Dendritic cell treated with granulocyte-macrophage colony-stimulating factor and Interleukin-4, amounts not matched to agents 40 ng/mL and 50 ng/mL, for 4 days (primary cell): ENCODE measurements at regions not wholly inside any gene's neighbourhood (a gene's known extent, or its start where the extent isn't known, plus 50 kb on each side); places are given as distances from the start of the nearest gene placed in this dataset.
"Not testable (repeated sequence)": the region's sequence is repeated elsewhere in the genome, so short reads cannot be mapped to it uniquely, and the experiment has no call there.

Source experiments
- H3K27ac Mint-ChIP-seq: one replicate; pipeline ENCODE4 v1.8.0; 2022; ENCODE audit warnings: mild to moderate bottlenecking, mixed read lengths
- H3K27me3 Mint-ChIP-seq: one replicate; pipeline ENCODE4 v1.8.0; 2022; ENCODE audit warnings: mild to moderate bottlenecking, mixed read lengths
- H3K36me3 Mint-ChIP-seq: one replicate; pipeline ENCODE4 v1.8.0; 2022; ENCODE audit warnings: low read depth, mixed read lengths
- H3K4me1 Mint-ChIP-seq: one replicate; pipeline ENCODE4 v1.8.0; 2022; ENCODE audit warnings: low read depth, mixed read lengths
- H3K4me3 Mint-ChIP-seq: one replicate; pipeline ENCODE4 v1.8.0; 2022; ENCODE audit warnings: mild to moderate bottlenecking, moderate library complexity, mixed read lengths
- H3K9me3 Mint-ChIP-seq: one replicate; pipeline ENCODE4 v1.8.0; 2022; ENCODE audit warnings: mixed read lengths
- intact Hi-C: fragments of 100-400 bp; cut with micrococcal nuclease; formaldehyde crosslinking; loops from one replicate; pipeline ENCODE4 v1.15.0; 2022

- H3K27me3 Mint-ChIP-seq, result no peaks in the 10 kb centered on the region
- no peaks in the 10 kb centered on the region for H3K36me3 Mint-ChIP-seq
- no peak overlapping the region for H3K4me3 Mint-ChIP-seq
- H3K27ac Mint-ChIP-seq, result no peak overlapping the region
- H3K4me1 Mint-ChIP-seq, result no peaks in the 10 kb centered on the region
- no peaks in the 10 kb centered on the region for H3K9me3 Mint-ChIP-seq
- intact Hi-C loops, result no loop called here
Measured at GRCh38 chr7:65317372-65317771, 56.3 kb upstream of the ZNF92 start.

GRCh38 chr7:65310761-65311160, 62.9 kb upstream of the ZNF92 start:
- Mint-ChIP-seq H3K9me3 (no peaks in the 10 kb centered on the region), H3K27me3 (no peaks in the 10 kb centered on the region)
- intact Hi-C loops, result no loop called here

GRCh38 chr7:65308300-65308678, 65.4 kb upstream of the ZNF92 start:
- H3K9me3 Mint-ChIP-seq, result no peaks in the 10 kb centered on the region
- H3K36me3 Mint-ChIP-seq, result no peaks in the 10 kb centered on the region
- no peak overlapping the region for H3K27ac Mint-ChIP-seq
- H3K4me3 Mint-ChIP-seq, result no peak overlapping the region
- no peaks in the 10 kb centered on the region for H3K27me3 Mint-ChIP-seq
- intact Hi-C loops, result no loop called here
- no peaks in the 10 kb centered on the region for H3K4me1 Mint-ChIP-seq

More at GRCh38 chr7:65310761-65311160, 62.9 kb upstream of the ZNF92 start:
- no peak overlapping the region for H3K27ac Mint-ChIP-seq
- H3K4me1 Mint-ChIP-seq, result no peaks in the 10 kb centered on the region
- H3K36me3 Mint-ChIP-seq, result no peaks in the 10 kb centered on the region
- no peak overlapping the region for H3K4me3 Mint-ChIP-seq

GRCh38 chr7:65307651-65308299, 65.9 kb upstream of the ZNF92 start:
- H3K27me3 Mint-ChIP-seq, result no peaks in the 10 kb centered on the region
- H3K27ac Mint-ChIP-seq, result no peak overlapping the region
- intact Hi-C loops, result loop anchor here (1.0 kb wide), 1 partner anchor 356 kb away; no protein-coding TSS in a partner anchor
- H3K4me1 Mint-ChIP-seq, result no peaks in the 10 kb centered on the region
- no peak overlapping the region for H3K4me3 Mint-ChIP-seq
- H3K36me3 Mint-ChIP-seq, result no peaks in the 10 kb centered on the region
- H3K9me3 Mint-ChIP-seq, result no peaks in the 10 kb centered on the region

GRCh38 chr7:65304175-65304574, 69.5 kb upstream of the ZNF92 start:
- H3K4me1 Mint-ChIP-seq, result no peaks in the 10 kb centered on the region
- no peak overlapping the region for H3K27ac Mint-ChIP-seq
- no peaks in the 10 kb centered on the region for H3K36me3 Mint-ChIP-seq
- intact Hi-C loops, result no loop called here
- no peaks in the 10 kb centered on the region for H3K27me3 Mint-ChIP-seq
- H3K4me3 Mint-ChIP-seq, result no peak overlapping the region
- no peaks in the 10 kb centered on the region for H3K9me3 Mint-ChIP-seq

- Mint-ChIP-seq H3K4me1 (no peaks in the 10 kb centered on the region), H3K27me3 (peaks cover 2% of the 10 kb centered on the region), H3K4me3 (no peak overlapping the region), H3K9me3 (no peaks in the 10 kb centered on the region), H3K27ac (no peak overlapping the region), H3K36me3 (no peaks in the 10 kb centered on the region)
- intact Hi-C loops, result no loop called here
Measured at GRCh38 chr7:65302883-65303282, 70.8 kb upstream of the ZNF92 start.

GRCh38 chr7:65301007-65301406, 72.6 kb upstream of the ZNF92 start:
- Mint-ChIP-seq H3K27me3 (peaks cover 2% of the 10 kb centered on the region), H3K27ac (no peak overlapping the region), H3K4me1 (no peaks in the 10 kb centered on the region), H3K36me3 (no peaks in the 10 kb centered on the region), H3K9me3 (peaks cover 5% of the 10 kb centered on the region), H3K4me3 (no peak overlapping the region)
- intact Hi-C loops, result no loop called here

GRCh38 chr7:65295409-65295808, 78.2 kb upstream of the ZNF92 start:
- intact Hi-C loops, result no loop called here
- no peak overlapping the region for H3K4me3 Mint-ChIP-seq
- peaks cover 2% of the 10 kb centered on the region for H3K27me3 Mint-ChIP-seq
- peaks cover 5% of the 10 kb centered on the region for H3K9me3 Mint-ChIP-seq
- no peaks in the 10 kb centered on the region for H3K36me3 Mint-ChIP-seq
- no peak overlapping the region for H3K27ac Mint-ChIP-seq
- H3K4me1 Mint-ChIP-seq, result no peaks in the 10 kb centered on the region

GRCh38 chr7:65290340-65290739, 83.3 kb upstream of the ZNF92 start:
- H3K9me3 Mint-ChIP-seq, H3K27me3 Mint-ChIP-seq, H3K4me3 Mint-ChIP-seq, H3K27ac Mint-ChIP-seq, H3K4me1 Mint-ChIP-seq, intact Hi-C loops, H3K36me3 Mint-ChIP-seq: not testable (repeated sequence)

GRCh38 chr7:65287023-65287422, 86.6 kb upstream of the ZNF92 start:
- Mint-ChIP-seq H3K4me3 (no peak overlapping the region), H3K36me3 (no peaks in the 10 kb centered on the region), H3K27ac (no peak overlapping the region), H3K9me3 (peaks cover 18% of the 10 kb centered on the region), H3K27me3 (no peaks in the 10 kb centered on the region), H3K4me1 (no peaks in the 10 kb centered on the region)
- intact Hi-C loops, result no loop called here

GRCh38 chr7:65285906-65286864, 87.5 kb upstream of the ZNF92 start:
- no peak overlapping the region for H3K4me3 Mint-ChIP-seq
- intact Hi-C loops, result no loop called here
- no peaks in the 10 kb centered on the region for H3K36me3 Mint-ChIP-seq
- H3K4me1 Mint-ChIP-seq, result no peaks in the 10 kb centered on the region
- no peak overlapping the region for H3K27ac Mint-ChIP-seq
- H3K27me3 Mint-ChIP-seq, result peaks cover 1% of the 10 kb centered on the region
- H3K9me3 Mint-ChIP-seq, result peaks cover 27% of the 10 kb centered on the region

- H3K27ac Mint-ChIP-seq, H3K27me3 Mint-ChIP-seq, H3K36me3 Mint-ChIP-seq, intact Hi-C loops, H3K4me3 Mint-ChIP-seq, H3K4me1 Mint-ChIP-seq: not testable (repeated sequence)
- H3K9me3 Mint-ChIP-seq, result peaks cover 31% of the 10 kb centered on the region
Measured at GRCh38 chr7:65285241-65285640, 88.4 kb upstream of the ZNF92 start.

- H3K4me3 Mint-ChIP-seq, result no peak overlapping the region
- no peaks in the 10 kb centered on the region for H3K4me1 Mint-ChIP-seq
- no peak overlapping the region for H3K27ac Mint-ChIP-seq
- peaks cover 40% of the 10 kb centered on the region for H3K9me3 Mint-ChIP-seq
- no peaks in the 10 kb centered on the region for H3K36me3 Mint-ChIP-seq
- H3K27me3 Mint-ChIP-seq, result peaks cover 1% of the 10 kb centered on the region
- intact Hi-C loops, result no loop called here
Measured at GRCh38 chr7:65279795-65280194, 93.9 kb upstream of the ZNF92 start.

GRCh38 chr7:65276822-65277221, 96.8 kb upstream of the ZNF92 start:
- no peaks in the 10 kb centered on the region for H3K4me1 Mint-ChIP-seq
- H3K4me3 Mint-ChIP-seq, result no peak overlapping the region
- H3K27me3 Mint-ChIP-seq, result peaks cover under 1% of the 10 kb centered on the region
- intact Hi-C loops, result no loop called here
- H3K9me3 Mint-ChIP-seq, result peaks cover 34% of the 10 kb centered on the region
- no peaks in the 10 kb centered on the region for H3K36me3 Mint-ChIP-seq
- no peak overlapping the region for H3K27ac Mint-ChIP-seq
